ENCODE measurements at regions not wholly inside any gene's neighbourhood (a gene's known extent, or its start where the extent isn't known, plus 50 kb on each side); places are given as distances from the start of the nearest gene placed in this dataset.

DNA sequence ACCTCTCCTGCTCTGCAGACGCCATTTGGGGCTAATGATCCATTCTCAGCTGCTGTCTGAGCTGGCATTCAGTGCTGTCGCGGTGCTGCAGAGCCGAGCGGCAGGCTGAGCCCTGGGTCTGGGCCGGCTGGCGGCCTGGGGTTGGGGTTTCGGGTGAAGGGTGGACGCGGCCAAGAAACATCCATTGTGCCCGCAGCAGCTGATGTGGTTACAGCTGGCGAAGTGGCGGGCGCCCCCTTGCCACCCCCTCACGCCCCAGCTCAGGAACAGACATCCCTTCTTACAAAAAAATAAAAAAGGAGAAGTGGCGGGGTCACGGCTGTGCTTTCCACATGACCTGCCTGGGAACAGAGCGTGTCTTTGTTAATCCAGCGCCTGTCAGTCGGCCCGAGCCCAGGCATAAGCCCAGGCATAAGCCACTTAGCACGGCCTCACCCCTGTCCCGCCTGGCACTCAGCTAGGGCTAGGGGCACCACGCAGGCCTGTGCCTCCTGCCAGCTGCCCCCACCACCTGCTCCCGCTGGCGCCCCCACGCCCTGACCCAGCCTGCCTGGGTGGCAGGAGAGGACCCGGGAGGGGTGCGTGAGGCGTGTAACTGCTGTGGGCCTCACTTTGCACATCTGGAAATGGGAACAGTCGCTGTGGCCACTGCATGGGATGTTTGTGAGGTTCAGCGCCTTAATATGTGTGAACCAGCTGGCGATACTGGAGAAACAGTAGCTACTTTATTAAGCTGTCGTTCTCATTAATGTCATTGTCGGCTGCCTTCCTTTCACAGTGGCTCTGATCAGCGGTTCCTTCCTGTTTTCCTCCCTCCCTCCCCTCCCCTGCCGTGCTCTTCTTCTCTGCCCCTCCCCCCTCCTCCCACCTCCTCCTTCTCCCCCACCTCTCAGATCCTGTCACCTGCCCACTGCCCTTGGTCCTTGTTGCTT lies 197.7 kb upstream of the CIBAR2 start:
- TF ChIP-seq, protein P1, sequence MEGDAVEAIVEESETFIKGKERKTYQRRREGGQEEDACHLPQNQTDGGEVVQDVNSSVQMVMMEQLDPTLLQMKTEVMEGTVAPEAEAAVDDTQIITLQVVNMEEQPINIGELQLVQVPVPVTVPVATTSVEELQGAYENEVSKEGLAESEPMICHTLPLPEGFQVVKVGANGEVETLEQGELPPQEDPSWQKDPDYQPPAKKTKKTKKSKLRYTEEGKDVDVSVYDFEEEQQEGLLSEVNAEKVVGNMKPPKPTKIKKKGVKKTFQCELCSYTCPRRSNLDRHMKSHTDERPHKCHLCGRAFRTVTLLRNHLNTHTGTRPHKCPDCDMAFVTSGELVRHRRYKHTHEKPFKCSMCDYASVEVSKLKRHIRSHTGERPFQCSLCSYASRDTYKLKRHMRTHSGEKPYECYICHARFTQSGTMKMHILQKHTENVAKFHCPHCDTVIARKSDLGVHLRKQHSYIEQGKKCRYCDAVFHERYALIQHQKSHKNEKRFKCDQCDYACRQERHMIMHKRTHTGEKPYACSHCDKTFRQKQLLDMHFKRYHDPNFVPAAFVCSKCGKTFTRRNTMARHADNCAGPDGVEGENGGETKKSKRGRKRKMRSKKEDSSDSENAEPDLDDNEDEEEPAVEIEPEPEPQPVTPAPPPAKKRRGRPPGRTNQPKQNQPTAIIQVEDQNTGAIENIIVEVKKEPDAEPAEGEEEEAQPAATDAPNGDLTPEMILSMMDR (conservative IDR thresholded peaks at IDR 0.05; ENCODE audit: low read depth, low read length), result no peak
- no peaks in the 10 kb centered on the region for H4K20me1 ChIP-seq (ENCODE audit: insufficient read depth)
- peaks cover 87% of the 10 kb centered on the region for H3K27me3 ChIP-seq (ENCODE audit: insufficient read depth, low read depth)
- no peaks in the 10 kb centered on the region for H3K36me3 ChIP-seq (ENCODE audit: insufficient read depth)
- H2AFZ ChIP-seq (ENCODE audit: low read depth), result no peak overlapping the region
- H3K9ac ChIP-seq, result no peak overlapping the region
- no peak overlapping the region for H3K27ac ChIP-seq
- H3K4me2 ChIP-seq, result no peak overlapping the region
- no peak overlapping the region for H3K4me3 ChIP-seq (IDR thresholded peaks at IDR 0.05; ENCODE audit: insufficient read depth, low read depth, low read length)
- H3K4me1 ChIP-seq (ENCODE audit: low read depth, poor library complexity, severe bottlenecking), result no peaks in the 10 kb centered on the region
- no peaks in the 10 kb centered on the region for H3K79me2 ChIP-seq (ENCODE audit: insufficient read depth, low read depth)

DNA sequence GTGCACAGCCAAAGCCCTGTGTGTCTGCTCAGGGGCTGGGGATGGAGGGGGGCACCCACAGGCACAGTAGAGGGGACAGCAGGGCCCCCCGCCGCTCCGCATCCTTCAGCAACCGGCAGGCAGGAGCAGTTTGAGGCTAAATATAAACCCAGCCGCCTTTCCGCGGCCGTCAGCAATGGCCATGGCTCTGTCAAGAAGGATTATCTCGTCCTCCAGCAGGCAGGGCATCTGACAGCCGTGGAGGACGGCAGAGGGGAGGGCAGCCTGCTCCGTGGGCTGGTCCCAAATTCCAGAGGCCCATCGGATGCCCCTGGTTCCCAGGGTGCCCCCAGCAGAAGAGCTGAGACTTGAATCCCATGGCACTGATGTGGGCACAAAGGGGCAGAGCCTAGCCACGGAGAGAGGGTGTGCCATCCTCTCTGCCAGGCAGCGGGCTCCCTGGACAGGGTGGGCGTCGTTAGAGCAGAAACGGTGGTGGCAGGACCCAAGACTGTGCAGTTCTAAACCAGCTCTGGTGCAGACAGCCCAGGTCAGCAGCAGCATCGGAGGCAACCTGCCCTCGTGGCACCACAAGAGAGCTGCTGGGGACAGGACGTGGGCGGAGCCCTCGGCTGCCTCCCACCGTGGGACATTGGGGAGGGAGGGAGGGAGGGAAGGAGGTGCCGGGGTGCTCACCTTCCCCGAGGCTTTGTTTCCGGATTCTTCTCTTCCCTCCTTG lies 198.8 kb upstream of the CIBAR2 start:
- H3K27me3 ChIP-seq (ENCODE audit: insufficient read depth, low read depth), result peaks cover 88% of the 10 kb centered on the region
- H3K27ac ChIP-seq, result no peak overlapping the region
- no peak overlapping the region for H3K4me3 ChIP-seq (IDR thresholded peaks at IDR 0.05; ENCODE audit: insufficient read depth, low read depth, low read length)
- no peaks in the 10 kb centered on the region for H3K4me1 ChIP-seq (ENCODE audit: low read depth, poor library complexity, severe bottlenecking)
- H3K79me2 ChIP-seq (ENCODE audit: insufficient read depth, low read depth), result no peaks in the 10 kb centered on the region
- no peak overlapping the region for H3K4me2 ChIP-seq
- TF ChIP-seq, protein P1 (conservative IDR thresholded peaks at IDR 0.05; ENCODE audit: low read depth, low read length), result no peak
- H3K36me3 ChIP-seq (ENCODE audit: insufficient read depth), result no peaks in the 10 kb centered on the region
- H4K20me1 ChIP-seq (ENCODE audit: insufficient read depth), result no peaks in the 10 kb centered on the region
- H3K9ac ChIP-seq, result no peak overlapping the region
- no peak overlapping the region for H2AFZ ChIP-seq (ENCODE audit: low read depth)

DNA sequence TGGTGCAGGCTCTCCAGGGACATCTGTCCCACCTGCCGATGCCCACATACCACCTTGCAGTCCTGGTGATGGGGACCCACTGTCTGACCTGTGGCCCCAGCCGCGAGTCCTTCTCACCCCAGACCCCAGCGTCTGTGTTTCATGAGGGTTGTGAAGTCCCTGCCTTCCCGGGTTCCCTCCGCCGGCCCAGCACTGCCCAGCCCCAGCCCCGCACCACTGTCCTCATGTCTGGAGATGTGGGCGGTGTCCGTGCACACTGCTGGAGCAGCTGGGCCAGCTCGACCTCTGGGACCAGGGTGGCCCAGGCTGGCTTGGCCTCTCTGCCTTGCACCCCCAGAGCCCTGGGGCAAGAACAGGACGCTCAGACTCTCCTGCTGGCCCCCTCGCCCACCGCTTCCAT lies 199.5 kb upstream of the CIBAR2 start:
- H3K79me2 ChIP-seq (ENCODE audit: insufficient read depth, low read depth), result no peaks in the 10 kb centered on the region
- no peaks in the 10 kb centered on the region for H4K20me1 ChIP-seq (ENCODE audit: insufficient read depth)
- no peak overlapping the region for H3K4me2 ChIP-seq
- no peak overlapping the region for H3K4me3 ChIP-seq (IDR thresholded peaks at IDR 0.05; ENCODE audit: insufficient read depth, low read depth, low read length)
- H3K27me3 ChIP-seq (ENCODE audit: insufficient read depth, low read depth), result peaks cover 88% of the 10 kb centered on the region
- TF ChIP-seq, protein P1 (conservative IDR thresholded peaks at IDR 0.05; ENCODE audit: low read depth, low read length), result no peak
- H3K9ac ChIP-seq, result no peak overlapping the region
- no peaks in the 10 kb centered on the region for H3K4me1 ChIP-seq (ENCODE audit: low read depth, poor library complexity, severe bottlenecking)
- H3K36me3 ChIP-seq (ENCODE audit: insufficient read depth), result no peaks in the 10 kb centered on the region
- no peak overlapping the region for H3K27ac ChIP-seq
- no peak overlapping the region for H2AFZ ChIP-seq (ENCODE audit: low read depth)

DNA sequence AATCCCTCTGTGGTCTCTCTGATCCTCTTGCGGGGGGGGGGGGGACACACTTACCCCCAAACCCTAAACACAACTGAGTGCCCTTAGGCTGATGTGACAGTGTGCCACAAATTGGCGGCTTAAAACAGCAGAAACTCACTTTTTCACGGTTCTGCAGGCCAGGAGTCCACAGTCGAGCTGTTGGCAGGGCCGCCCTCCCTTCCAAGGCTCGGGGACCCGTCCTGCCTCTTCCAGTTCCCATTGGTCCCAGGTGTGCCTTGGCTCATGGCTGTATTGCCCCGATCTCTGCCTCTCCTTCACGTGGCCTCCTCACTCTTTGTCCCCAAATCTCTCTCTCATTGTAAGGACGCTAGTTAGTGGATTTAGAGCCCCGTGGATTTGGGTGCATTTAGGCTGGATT lies 199.9 kb upstream of the CIBAR2 start:
- Histone ChIP-seq H3K4me2 (no peak overlapping the region), H2AFZ (ENCODE audit: low read depth) (no peak overlapping the region), H3K27ac (no peak overlapping the region), H3K79me2 (ENCODE audit: insufficient read depth, low read depth) (no peaks in the 10 kb centered on the region), H3K36me3 (ENCODE audit: insufficient read depth) (no peaks in the 10 kb centered on the region), H3K4me1 (ENCODE audit: low read depth, poor library complexity, severe bottlenecking) (no peaks in the 10 kb centered on the region), H3K9ac (no peak overlapping the region), H4K20me1 (ENCODE audit: insufficient read depth) (no peaks in the 10 kb centered on the region), H3K27me3 (ENCODE audit: insufficient read depth, low read depth) (peaks cover 90% of the 10 kb centered on the region), H3K4me3 (IDR thresholded peaks at IDR 0.05; ENCODE audit: insufficient read depth, low read depth, low read length) (no peak overlapping the region)
- TF ChIP-seq, protein P1 (conservative IDR thresholded peaks at IDR 0.05; ENCODE audit: low read depth, low read length), result no peak

Data from KMS-11 (cell line).